Fibroblast of lung (primary cell): ENCODE measurements at regions not wholly inside any gene's neighbourhood (a gene's known extent, or its start where the extent isn't known, plus 50 kb on each side); places are given as distances from the start of the nearest gene placed in this dataset.

Source experiments
- CTCF ChIP-seq, 2 donors: IDR thresholded peaks in 1 of 2; conservative IDR thresholded peaks in 1 of 2; 1 replicate in 1 of 2; 2 replicates in 1 of 2; pipeline ENCODE4 v1.5.1; 2011 to 2012; ENCODE audit warnings: low read length in 2 of 2, control low read depth in 1 of 2, inconsistent platforms in 1 of 2, low read depth in 1 of 2, mild to moderate bottlenecking in 1 of 2
- EZH2 ChIP-seq: IDR thresholded peaks from 2 replicates; pipeline ENCODE4 v1.5.1; 2012; ENCODE audit warnings: low read length, control low read depth, mild to moderate bottlenecking; ENCODE audit errors: missing control alignments

- no peak for TF ChIP-seq EZH2
- TF ChIP-seq CTCF (conservative IDR thresholded peaks at IDR 0.05 in 1 of 2, IDR thresholded peaks at IDR 0.05 in 1 of 2; ENCODE audit: low read depth in 1 of 2, low read length in 2 of 2) = no peak
These were observed 1107.7 kb downstream of the GALC start for GRCh38 chr14:86885280-86885679.
